ENCODE measurements at regions not wholly inside any gene's neighbourhood (a gene's known extent, or its start where the extent isn't known, plus 50 kb on each side); places are given as distances from the start of the nearest gene placed in this dataset.
"Not testable (repeated sequence)": the region's sequence is repeated elsewhere in the genome, so short reads cannot be mapped to it uniquely, and the experiment has no call there.

GRCh38 chr10:124242791-124243190 is 149.4 kb upstream of the CHST15 start:
- DNase-seq (ENCODE audit: low spot score): no peak

- DNase-seq (ENCODE audit: low spot score): no peak
These were observed 149.0 kb upstream of the CHST15 start for GRCh38 chr10:124242365-124242764.

DNA sequence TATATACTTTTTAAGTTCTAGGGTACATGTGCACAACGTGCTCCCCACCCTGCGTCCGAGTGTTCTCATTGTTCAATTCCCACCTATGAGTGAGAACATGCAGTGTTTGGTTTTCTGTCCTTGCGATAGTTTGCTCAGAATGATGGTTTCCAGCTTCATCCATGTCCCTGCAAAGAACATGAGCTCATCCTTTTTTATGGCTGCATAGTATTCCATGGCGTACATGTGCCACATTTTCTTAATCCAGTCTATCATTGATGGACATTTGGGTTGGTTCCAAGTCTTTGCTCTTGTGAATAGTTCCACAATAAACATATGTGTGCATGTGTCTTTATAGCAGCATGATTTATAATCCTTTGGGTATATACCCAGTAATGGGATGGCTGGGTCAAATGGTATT is 148.1 kb upstream of the CHST15 start:
- not testable (repeated sequence) for DNase-seq (ENCODE audit: low spot score)

GRCh38 chr10:124240839-124241291 is 147.5 kb upstream of the CHST15 start:
- DNase-seq (ENCODE audit: low spot score): no peak

DNA sequence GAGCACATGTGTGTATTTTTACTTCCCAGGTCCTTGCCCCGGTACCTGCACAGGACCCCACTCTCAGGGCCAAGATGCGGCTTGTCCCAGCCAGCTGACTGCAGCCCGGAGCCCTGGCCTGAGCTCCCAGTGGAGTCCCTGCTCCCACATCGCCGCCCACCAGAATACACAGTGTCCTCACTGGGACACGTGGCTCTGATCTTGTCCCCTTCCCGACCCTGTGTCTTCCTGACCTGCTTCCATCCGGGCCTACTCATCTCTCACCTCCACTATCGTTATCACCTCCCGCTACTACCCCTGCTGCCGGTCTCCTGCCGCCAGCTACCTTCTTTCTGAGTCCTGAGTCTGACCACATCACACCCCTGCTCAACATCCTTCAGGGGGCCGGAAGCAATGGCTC is 146.3 kb upstream of the CHST15 start:
- no peak for DNase-seq (ENCODE audit: low spot score)

DNA sequence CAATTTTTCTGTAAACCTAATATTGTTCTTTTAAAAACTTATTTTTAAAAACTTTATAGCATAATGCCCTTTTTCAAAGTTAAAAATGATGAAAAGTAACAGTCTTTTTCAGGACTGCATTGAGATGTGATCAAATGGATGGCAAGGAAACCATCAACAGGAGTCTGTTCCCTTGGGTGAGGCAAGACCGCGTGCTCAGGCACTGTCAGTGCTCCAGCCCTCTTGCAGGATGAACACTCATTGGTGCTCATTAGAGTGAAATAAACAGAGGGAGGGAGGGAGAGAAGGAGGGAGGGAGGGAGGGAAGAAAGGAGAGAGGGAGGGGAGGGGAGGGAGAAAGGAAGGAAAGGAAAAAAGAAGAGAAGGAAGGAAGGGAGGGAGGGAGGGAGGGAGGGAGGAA is 145.7 kb upstream of the CHST15 start:
- no peak for DNase-seq (ENCODE audit: low spot score)

DNA sequence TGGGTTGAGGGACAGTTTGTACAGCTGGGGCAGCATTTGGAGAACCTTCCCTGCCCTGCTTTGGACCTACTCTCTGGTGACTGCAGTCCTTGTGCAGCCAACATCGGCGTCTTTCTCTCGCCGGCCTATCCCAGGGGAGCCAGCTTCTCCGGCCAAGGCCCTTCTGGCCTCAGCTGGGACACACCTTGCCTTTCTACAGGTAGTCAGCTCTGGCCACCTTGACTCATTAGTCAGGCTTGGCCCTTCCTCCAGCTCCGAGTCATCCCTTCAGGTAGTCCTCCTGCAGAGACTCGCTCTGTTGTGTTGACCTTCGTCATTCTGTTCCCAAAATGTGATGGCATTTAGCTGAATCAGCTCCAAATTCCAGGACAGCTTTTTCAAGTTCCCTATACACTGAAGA is 145.0 kb upstream of the CHST15 start:
- no peak for DNase-seq (ENCODE audit: low spot score)

GRCh38 chr10:124237282-124237961 is 144.0 kb upstream of the CHST15 start:
- no peak for DNase-seq (ENCODE audit: low spot score)

- DNase-seq (ENCODE audit: low spot score): no peak
These were observed 143.4 kb upstream of the CHST15 start for GRCh38 chr10:124236816-124237215.

- no peak for DNase-seq (ENCODE audit: low spot score)
These were observed 142.7 kb upstream of the CHST15 start for GRCh38 chr10:124236136-124236535.

- no peak for DNase-seq (ENCODE audit: low spot score)
These were observed 141.8 kb upstream of the CHST15 start for GRCh38 chr10:124235232-124235631.

- DNase-seq (ENCODE audit: low spot score): no peak
These were observed 140.2 kb upstream of the CHST15 start for GRCh38 chr10:124233546-124234138.

DNA sequence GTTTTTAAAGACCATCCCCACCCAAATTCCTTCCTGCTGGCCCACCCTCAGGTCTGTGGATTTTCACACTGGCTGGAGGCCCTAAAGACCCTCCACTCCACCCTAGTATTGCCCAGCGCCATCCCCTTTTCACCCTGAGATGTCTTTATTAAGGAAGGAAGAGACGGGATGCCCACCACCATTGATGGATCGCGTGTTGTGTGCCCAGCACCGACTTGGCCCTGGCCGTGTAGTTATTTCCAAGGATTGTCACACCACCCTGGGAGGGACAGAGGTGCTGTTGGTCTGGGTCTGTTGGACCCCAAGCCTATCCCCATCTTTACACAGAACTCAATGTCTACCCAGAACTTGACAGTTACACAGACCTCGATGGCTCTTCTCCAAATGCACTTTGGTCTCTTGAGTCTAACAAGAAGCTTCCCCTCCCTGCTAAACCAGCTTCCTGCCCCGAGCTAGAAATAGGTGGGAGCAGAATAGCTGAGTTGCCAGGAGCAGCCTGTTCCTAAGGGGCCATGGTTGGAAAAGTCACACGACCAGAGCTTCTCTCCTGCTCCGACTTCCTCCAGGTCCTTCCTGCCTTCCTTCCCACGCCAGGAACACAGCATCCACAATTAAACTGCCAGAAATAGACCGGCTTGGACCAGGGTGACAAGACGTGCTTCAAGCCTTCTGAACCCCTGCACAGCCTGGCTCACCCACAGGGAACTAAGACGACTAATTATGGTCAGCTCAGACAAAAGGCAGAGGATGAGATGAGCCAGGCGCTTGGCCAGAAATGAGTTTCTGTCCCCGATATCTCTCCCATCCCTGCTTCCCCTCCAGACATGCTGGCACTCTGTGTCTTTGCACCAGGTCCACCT is 139.5 kb upstream of the CHST15 start:
- no peak for DNase-seq (ENCODE audit: low spot score)

- no peak for DNase-seq (ENCODE audit: low spot score)
These were observed 138.1 kb upstream of the CHST15 start for GRCh38 chr10:124231168-124232155.

GRCh38 chr10:124230635-124231167 is 137.3 kb upstream of the CHST15 start:
- DNase-seq (ENCODE audit: low spot score): no peak

GRCh38 chr10:124229989-124230634 is 136.7 kb upstream of the CHST15 start:
- DNase-seq (ENCODE audit: low spot score): no peak

DNA sequence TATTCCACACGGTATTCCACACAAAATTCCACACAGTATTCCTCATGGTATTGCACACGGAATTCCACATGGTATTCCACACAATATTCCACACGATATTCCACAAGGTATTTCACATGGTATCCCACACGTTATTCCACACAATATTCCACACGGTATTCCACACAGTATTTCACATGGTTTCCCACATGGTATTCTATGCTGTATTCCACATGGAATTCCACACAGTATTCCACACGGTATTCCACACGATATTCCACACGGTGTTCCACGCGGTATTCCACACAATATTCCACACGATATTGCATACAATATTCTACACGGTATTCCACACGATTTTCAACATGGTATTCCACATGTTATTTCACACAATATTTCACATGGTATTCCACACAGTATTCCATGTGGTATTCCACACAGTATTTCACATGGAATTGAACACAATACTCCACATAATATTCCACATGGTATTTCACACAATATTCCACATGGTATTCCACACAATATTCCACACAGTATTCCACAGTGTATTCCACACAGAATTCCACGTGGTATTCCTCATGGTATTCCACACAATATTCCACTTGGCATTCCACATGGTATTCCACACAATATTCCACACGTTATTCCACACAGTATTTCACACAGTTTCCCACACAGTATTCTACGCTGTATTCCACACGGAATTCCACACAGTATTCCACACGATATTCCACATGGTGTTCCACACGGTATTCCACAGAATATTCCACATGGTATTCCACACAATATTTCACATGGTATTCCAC is 136.0 kb upstream of the CHST15 start:
- DNase-seq (ENCODE audit: low spot score): no peak

- no peak for DNase-seq (ENCODE audit: low spot score)
These were observed 135.1 kb upstream of the CHST15 start for GRCh38 chr10:124228471-124228870.

GRCh38 chr10:124227988-124228387 is 134.6 kb upstream of the CHST15 start:
- no peak for DNase-seq (ENCODE audit: low spot score)
